Testis (tissue), 2 donors: ENCODE measurements at regions not wholly inside any gene's neighbourhood (a gene's known extent, or its start where the extent isn't known, plus 50 kb on each side); places are given as distances from the start of the nearest gene placed in this dataset.

Experiments used
- CTCF ChIP-seq, 3 experiments: fragments of 450-650 bp in 2 of 3; fragments of 200-600 bp in 1 of 3; sonication (generic) in 1 of 3; IDR thresholded peaks; one replicate each; pipeline ENCODE4 v1.5.1; 2016 to 2019; ENCODE audit warnings: antibody characterized with exemption in 3 of 3, mild to moderate bottlenecking in 2 of 3, moderate library complexity in 1 of 3
- POLR2A ChIP-seq: fragments of 450-650 bp; IDR thresholded peaks from one replicate; pipeline ENCODE4 v1.6.1; 2017; ENCODE audit warnings: antibody characterized with exemption, mild to moderate bottlenecking, moderate library complexity

- TF ChIP-seq CTCF (IDR thresholded peaks at IDR 0.05) (no peak), POLR2A (no peak)
These were observed 136.3 kb downstream of the SLC35B3 start for GRCh38 chr6:8299034-8299433.
